ENCODE measurements at regions not wholly inside any gene's neighbourhood (a gene's known extent, or its start where the extent isn't known, plus 50 kb on each side); places are given as distances from the start of the nearest gene placed in this dataset.
"Not testable (repeated sequence)": the region's sequence is repeated elsewhere in the genome, so short reads cannot be mapped to it uniquely, and the experiment has no call there.

DNA sequence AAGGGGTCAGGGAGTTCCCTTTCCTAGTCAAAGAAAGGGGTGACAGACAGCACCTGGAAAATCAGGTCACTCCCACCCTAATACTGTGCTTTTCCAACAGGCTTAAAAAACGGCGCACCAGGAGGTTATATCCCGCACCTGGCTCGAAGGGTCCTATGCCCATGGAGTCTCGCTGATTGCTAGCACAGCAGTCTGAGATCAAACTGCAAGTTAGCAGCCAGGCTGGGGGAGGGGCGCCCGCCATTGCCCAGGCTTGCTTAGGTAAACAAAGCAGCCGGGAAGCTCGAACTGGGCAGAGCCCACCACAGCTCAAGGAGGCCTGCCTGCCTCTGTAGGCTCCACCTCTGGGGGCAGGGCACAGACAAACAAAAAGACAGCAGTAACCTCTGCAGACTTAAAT, 184.5 kb upstream of the ARPP21 start:
- TF ChIP-seq CREB1 (CRISPR knock-in tag; IDR thresholded peaks at IDR 0.05); KAT7 (CRISPR knock-in tag; IDR thresholded peaks at IDR 0.05; ENCODE audit: borderline replicate concordance); NFYB (CRISPR knock-in tag; conservative IDR thresholded peaks at IDR 0.05; ENCODE audit: low read depth); CTCF (IDR thresholded peaks at IDR 0.05); ZNF121 (CRISPR knock-in tag; IDR thresholded peaks at IDR 0.05); ZNF232 (CRISPR knock-in tag; IDR thresholded peaks at IDR 0.05); ZNF219 (CRISPR knock-in tag; IDR thresholded peaks at IDR 0.05; ENCODE audit: borderline replicate concordance); E2F5 (CRISPR knock-in tag; IDR thresholded peaks at IDR 0.05); ESRRA (CRISPR knock-in tag; IDR thresholded peaks at IDR 0.05; ENCODE audit: borderline replicate concordance); USF2 (CRISPR knock-in tag; IDR thresholded peaks at IDR 0.05); ELF4 (CRISPR knock-in tag; IDR thresholded peaks at IDR 0.05; ENCODE audit: low read depth): not testable (repeated sequence)
- TF ChIP-seq, protein P1, sequence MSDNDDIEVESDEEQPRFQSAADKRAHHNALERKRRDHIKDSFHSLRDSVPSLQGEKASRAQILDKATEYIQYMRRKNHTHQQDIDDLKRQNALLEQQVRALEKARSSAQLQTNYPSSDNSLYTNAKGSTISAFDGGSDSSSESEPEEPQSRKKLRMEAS (CRISPR knock-in tag; IDR thresholded peaks at IDR 0.05), result not testable (repeated sequence)
- TF ChIP-seq, protein P2, sequence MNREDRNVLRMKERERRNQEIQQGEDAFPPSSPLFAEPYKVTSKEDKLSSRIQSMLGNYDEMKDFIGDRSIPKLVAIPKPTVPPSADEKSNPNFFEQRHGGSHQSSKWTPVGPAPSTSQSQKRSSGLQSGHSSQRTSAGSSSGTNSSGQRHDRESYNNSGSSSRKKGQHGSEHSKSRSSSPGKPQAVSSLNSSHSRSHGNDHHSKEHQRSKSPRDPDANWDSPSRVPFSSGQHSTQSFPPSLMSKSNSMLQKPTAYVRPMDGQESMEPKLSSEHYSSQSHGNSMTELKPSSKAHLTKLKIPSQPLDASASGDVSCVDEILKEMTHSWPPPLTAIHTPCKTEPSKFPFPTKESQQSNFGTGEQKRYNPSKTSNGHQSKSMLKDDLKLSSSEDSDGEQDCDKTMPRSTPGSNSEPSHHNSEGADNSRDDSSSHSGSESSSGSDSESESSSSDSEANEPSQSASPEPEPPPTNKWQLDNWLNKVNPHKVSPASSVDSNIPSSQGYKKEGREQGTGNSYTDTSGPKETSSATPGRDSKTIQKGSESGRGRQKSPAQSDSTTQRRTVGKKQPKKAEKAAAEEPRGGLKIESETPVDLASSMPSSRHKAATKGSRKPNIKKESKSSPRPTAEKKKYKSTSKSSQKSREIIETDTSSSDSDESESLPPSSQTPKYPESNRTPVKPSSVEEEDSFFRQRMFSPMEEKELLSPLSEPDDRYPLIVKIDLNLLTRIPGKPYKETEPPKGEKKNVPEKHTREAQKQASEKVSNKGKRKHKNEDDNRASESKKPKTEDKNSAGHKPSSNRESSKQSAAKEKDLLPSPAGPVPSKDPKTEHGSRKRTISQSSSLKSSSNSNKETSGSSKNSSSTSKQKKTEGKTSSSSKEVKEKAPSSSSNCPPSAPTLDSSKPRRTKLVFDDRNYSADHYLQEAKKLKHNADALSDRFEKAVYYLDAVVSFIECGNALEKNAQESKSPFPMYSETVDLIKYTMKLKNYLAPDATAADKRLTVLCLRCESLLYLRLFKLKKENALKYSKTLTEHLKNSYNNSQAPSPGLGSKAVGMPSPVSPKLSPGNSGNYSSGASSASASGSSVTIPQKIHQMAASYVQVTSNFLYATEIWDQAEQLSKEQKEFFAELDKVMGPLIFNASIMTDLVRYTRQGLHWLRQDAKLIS (CRISPR knock-in tag; IDR thresholded peaks at IDR 0.05; ENCODE audit: borderline replicate concordance), result not testable (repeated sequence)
- TF ChIP-seq, protein P3, sequence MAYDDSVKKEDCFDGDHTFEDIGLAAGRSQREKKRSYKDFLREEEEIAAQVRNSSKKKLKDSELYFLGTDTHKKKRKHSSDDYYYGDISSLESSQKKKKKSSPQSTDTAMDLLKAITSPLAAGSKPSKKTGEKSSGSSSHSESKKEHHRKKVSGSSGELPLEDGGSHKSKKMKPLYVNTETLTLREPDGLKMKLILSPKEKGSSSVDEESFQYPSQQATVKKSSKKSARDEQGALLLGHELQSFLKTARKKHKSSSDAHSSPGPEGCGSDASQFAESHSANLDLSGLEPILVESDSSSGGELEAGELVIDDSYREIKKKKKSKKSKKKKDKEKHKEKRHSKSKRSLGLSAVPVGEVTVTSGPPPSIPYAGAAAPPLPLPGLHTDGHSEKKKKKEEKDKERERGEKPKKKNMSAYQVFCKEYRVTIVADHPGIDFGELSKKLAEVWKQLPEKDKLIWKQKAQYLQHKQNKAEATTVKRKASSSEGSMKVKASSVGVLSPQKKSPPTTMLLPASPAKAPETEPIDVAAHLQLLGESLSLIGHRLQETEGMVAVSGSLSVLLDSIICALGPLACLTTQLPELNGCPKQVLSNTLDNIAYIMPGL (CRISPR knock-in tag; IDR thresholded peaks at IDR 0.05), result not testable (repeated sequence)

Measured in WTC11 (cell line).